SK-N-SH (cell line): ENCODE measurements at regions not wholly inside any gene's neighbourhood (a gene's known extent, or its start where the extent isn't known, plus 50 kb on each side); places are given as distances from the start of the nearest gene placed in this dataset.

Experiments used
- EZH2phosphoT487 ChIP-seq: fragments of 200-600 bp; sonication (generic); IDR thresholded peaks from 2 replicates; pipeline ENCODE4 v1.6.1; 2017; ENCODE audit warnings: low read depth, mixed run types, mild to moderate bottlenecking, antibody characterized with exemption, moderate library complexity, borderline replicate concordance
- REST ChIP-seq: IDR thresholded peaks from 2 replicates; pipeline ENCODE4 v1.6.1; 2012; ENCODE audit warnings: mild to moderate bottlenecking, low read depth, low read length, moderate library complexity

GRCh38 chr9:118009614-118010013 lies 305.4 kb downstream of the TLR4 start:
- TF ChIP-seq REST, result no peak
- no peak for TF ChIP-seq EZH2phosphoT487
